ENCODE measurements at regions not wholly inside any gene's neighbourhood (a gene's known extent, or its start where the extent isn't known, plus 50 kb on each side); places are given as distances from the start of the nearest gene placed in this dataset.

GRCh38 chr2:103423100-103423499, 661.3 kb downstream of the TMEM182 start:
- in situ Hi-C loops (cut with HindIII; ENCODE audit: low sequenced_read_pairs), result no loop called here
- H3K4me3 ChIP-seq (ENCODE audit: low read depth, low read length), result no peak overlapping the region
- DNase-seq (ENCODE audit: low read depth, low spot score), result no peak
- TF ChIP-seq CTCF (IDR thresholded peaks at IDR 0.05; ENCODE audit: low read depth, low read length), result no peak

GRCh38 chr2:103427567-103427966, 665.7 kb downstream of the TMEM182 start:
- in situ Hi-C loops (cut with HindIII; ENCODE audit: low sequenced_read_pairs), result no loop called here
- TF ChIP-seq CTCF (IDR thresholded peaks at IDR 0.05; ENCODE audit: low read depth, low read length), result no peak

GRCh38 chr2:103430191-103430590, 668.4 kb downstream of the TMEM182 start:
- DNase-seq (ENCODE audit: low read depth, low spot score), result no peak
- no peak overlapping the region for H3K4me3 ChIP-seq (ENCODE audit: low read depth, low read length)
- TF ChIP-seq CTCF (IDR thresholded peaks at IDR 0.05; ENCODE audit: low read depth, low read length), result no peak
- in situ Hi-C loops (cut with HindIII; ENCODE audit: low sequenced_read_pairs), result no loop called here

More at GRCh38 chr2:103427567-103427966, 665.7 kb downstream of the TMEM182 start:
- no peak for DNase-seq (ENCODE audit: low read depth, low spot score)
- no peak overlapping the region for H3K4me3 ChIP-seq (ENCODE audit: low read depth, low read length)

GRCh38 chr2:103435010-103435409, 673.2 kb downstream of the TMEM182 start:
- DNase-seq (ENCODE audit: low read depth, low spot score), result no peak
- H3K4me3 ChIP-seq (ENCODE audit: low read depth, low read length), result no peak overlapping the region
- in situ Hi-C loops (cut with HindIII; ENCODE audit: low sequenced_read_pairs), result no loop called here
- TF ChIP-seq CTCF (IDR thresholded peaks at IDR 0.05; ENCODE audit: low read depth, low read length), result no peak

GRCh38 chr2:103437161-103437560, 675.3 kb downstream of the TMEM182 start:
- no peak for TF ChIP-seq CTCF (IDR thresholded peaks at IDR 0.05; ENCODE audit: low read depth, low read length)
- H3K4me3 ChIP-seq (ENCODE audit: low read depth, low read length), result no peak overlapping the region
- in situ Hi-C loops (cut with HindIII; ENCODE audit: low sequenced_read_pairs), result no loop called here
- no peak for DNase-seq (ENCODE audit: low read depth, low spot score)

GRCh38 chr2:103445347-103445746, 683.5 kb downstream of the TMEM182 start:
- TF ChIP-seq CTCF (IDR thresholded peaks at IDR 0.05; ENCODE audit: low read depth, low read length), result no peak
- in situ Hi-C loops (cut with HindIII; ENCODE audit: low sequenced_read_pairs), result no loop called here
- DNase-seq (ENCODE audit: low read depth, low spot score), result no peak
- no peak overlapping the region for H3K4me3 ChIP-seq (ENCODE audit: low read depth, low read length)

- in situ Hi-C loops (cut with HindIII; ENCODE audit: low sequenced_read_pairs), result no loop called here
- no peak for TF ChIP-seq CTCF (IDR thresholded peaks at IDR 0.05; ENCODE audit: low read depth, low read length)
- H3K4me3 ChIP-seq (ENCODE audit: low read depth, low read length), result no peak overlapping the region
- DNase-seq (ENCODE audit: low read depth, low spot score), result no peak
Observed at GRCh38 chr2:103448495-103448894, 686.7 kb downstream of the TMEM182 start.

Measured in astrocyte of the spinal cord (primary cell).